ENCODE measurements at regions not wholly inside any gene's neighbourhood (a gene's known extent, or its start where the extent isn't known, plus 50 kb on each side); places are given as distances from the start of the nearest gene placed in this dataset.

DNA sequence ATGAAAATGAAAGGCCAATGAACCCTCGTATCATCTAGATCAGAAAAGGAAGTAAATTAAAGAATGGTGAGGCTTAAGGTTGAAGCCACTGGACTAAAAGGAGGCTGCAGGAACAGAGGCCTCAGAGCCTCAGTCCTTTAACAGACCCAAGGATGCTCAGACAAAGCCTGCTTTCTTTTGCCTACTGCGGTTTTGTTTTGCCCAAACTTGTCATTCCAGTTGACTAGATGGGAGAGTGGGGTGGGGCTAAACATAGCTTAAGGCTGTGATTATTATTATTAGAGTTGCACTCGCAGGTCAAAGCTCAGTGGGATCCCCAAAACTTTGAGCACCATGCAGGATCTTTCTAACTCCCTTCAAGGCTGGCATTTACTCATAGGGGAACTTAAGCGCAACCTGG lies 163.9 kb downstream of the RBM46 start:
- H3K4me3 ChIP-seq, result no peak overlapping the region
- WGBS, 2 donors, result 82 to 90% methylated on average over 4 of the region's 4 CpGs
- no peaks in the 10 kb centered on the region for H3K27me3 ChIP-seq
- no peak for DNase-seq
- no peaks in the 10 kb centered on the region for H3K4me1 ChIP-seq
- intact Hi-C loops (cut with DNase I; ENCODE audit: low total_unique reads), result no loop called here
- H3K27ac ChIP-seq, result no peak overlapping the region
- no peak for TF ChIP-seq POLR2A (IDR thresholded peaks at IDR 0.05)
- TF ChIP-seq, protein P1, sequence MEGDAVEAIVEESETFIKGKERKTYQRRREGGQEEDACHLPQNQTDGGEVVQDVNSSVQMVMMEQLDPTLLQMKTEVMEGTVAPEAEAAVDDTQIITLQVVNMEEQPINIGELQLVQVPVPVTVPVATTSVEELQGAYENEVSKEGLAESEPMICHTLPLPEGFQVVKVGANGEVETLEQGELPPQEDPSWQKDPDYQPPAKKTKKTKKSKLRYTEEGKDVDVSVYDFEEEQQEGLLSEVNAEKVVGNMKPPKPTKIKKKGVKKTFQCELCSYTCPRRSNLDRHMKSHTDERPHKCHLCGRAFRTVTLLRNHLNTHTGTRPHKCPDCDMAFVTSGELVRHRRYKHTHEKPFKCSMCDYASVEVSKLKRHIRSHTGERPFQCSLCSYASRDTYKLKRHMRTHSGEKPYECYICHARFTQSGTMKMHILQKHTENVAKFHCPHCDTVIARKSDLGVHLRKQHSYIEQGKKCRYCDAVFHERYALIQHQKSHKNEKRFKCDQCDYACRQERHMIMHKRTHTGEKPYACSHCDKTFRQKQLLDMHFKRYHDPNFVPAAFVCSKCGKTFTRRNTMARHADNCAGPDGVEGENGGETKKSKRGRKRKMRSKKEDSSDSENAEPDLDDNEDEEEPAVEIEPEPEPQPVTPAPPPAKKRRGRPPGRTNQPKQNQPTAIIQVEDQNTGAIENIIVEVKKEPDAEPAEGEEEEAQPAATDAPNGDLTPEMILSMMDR (IDR thresholded peaks at IDR 0.05), result no peak
- no peaks in the 10 kb centered on the region for H3K9me3 ChIP-seq
- no peaks in the 10 kb centered on the region for H3K36me3 ChIP-seq (ENCODE audit: low read depth, missing control alignments)

GRCh38 chr4:154946113-154946512 lies 165.0 kb downstream of the RBM46 start:
- no peak for DNase-seq
- Histone ChIP-seq H3K4me3 (no peak overlapping the region), H3K4me1 (no peaks in the 10 kb centered on the region), H3K27ac (no peak overlapping the region), H3K36me3 (ENCODE audit: low read depth, missing control alignments) (no peaks in the 10 kb centered on the region), H3K9me3 (no peaks in the 10 kb centered on the region), H3K27me3 (no peaks in the 10 kb centered on the region)
- TF ChIP-seq, protein P1 (IDR thresholded peaks at IDR 0.05), result no peak
- no peak for TF ChIP-seq POLR2A (IDR thresholded peaks at IDR 0.05)
- 75 to 83% methylated on average over 2 of the region's 2 CpGs for WGBS, 2 donors
- intact Hi-C loops (cut with DNase I; ENCODE audit: low total_unique reads), result no loop called here

DNA sequence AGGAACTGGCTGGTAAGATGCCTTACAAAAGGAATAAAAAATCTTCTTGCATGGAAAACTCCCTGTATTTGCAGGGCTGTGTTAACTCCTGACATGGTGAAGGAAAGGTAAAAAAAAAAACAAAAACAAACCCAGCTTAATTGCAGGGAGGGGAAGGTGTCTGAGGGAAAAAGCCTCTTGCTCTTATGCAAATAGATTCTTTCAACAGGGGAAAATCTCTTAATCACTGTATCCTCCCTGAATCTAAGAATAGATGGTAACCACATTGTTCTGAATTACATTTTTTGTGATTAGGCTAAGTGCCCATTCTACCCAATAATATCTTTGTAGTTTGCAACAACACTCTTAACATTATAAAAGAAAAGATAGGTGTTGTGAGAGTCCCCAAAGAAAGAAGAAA lies 172.6 kb downstream of the RBM46 start:
- Histone ChIP-seq H3K27me3 (no peaks in the 10 kb centered on the region), H3K27ac (no peak overlapping the region), H3K4me3 (no peak overlapping the region), H3K4me1 (peaks cover 4% of the 10 kb centered on the region), H3K9me3 (no peaks in the 10 kb centered on the region), H3K36me3 (ENCODE audit: low read depth, missing control alignments) (no peaks in the 10 kb centered on the region)
- intact Hi-C loops (cut with DNase I; ENCODE audit: low total_unique reads), result no loop called here
- no peak for DNase-seq
- no peak for TF ChIP-seq POLR2A (IDR thresholded peaks at IDR 0.05)
- TF ChIP-seq, protein P1 (IDR thresholded peaks at IDR 0.05), result no peak

DNA sequence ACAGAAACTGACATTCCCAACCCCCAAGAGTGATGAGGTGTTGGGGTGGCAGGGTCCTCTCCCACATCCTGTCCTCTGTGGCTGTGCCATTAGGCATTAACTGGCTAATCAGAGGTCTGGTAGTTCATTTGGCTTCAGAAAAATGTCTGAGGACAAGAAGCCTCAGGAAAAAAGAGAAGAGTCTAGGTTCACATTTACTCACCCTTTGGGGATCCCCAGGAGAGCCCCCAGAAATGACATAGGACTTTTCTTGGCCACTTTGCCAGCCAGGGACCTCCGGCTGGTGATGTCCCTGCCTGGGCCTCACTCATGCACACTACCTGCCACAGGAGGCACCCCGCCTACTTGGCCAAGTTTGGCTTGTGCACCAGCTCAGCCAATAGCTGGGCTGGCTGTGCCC lies 173.0 kb downstream of the RBM46 start:
- TF ChIP-seq, protein P1 (IDR thresholded peaks at IDR 0.05), result no peak
- TF ChIP-seq POLR2A (IDR thresholded peaks at IDR 0.05), result no peak
- Histone ChIP-seq H3K9me3 (no peaks in the 10 kb centered on the region), H3K4me1 (peaks cover 9% of the 10 kb centered on the region), H3K27ac (no peak overlapping the region), H3K27me3 (no peaks in the 10 kb centered on the region), H3K36me3 (ENCODE audit: low read depth, missing control alignments) (no peaks in the 10 kb centered on the region), H3K4me3 (no peak overlapping the region)
- WGBS, 2 donors, result 88 to 96% methylated on average over 2 of the region's 2 CpGs
- intact Hi-C loops (cut with DNase I; ENCODE audit: low total_unique reads), result no loop called here
- no peak for DNase-seq

DNA sequence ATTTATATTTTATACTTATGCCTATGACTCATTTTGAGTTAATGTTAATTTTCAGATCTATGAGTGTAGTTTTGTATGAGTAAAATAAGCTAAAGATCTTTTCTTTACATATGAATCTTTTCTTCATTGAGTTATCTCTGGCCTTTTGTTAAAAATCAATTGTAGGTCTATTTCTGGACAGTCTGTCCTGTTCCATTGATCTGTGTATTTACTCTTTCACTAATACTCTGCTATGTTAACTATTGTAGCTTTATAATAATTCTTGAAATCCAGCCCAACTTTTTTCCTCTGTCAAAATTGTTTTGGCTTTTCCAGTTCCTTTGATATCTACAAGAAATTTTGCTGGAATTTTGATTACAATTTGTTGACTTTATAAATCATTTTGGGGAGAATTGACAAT lies 177.0 kb downstream of the RBM46 start:
- no peak overlapping the region for H3K4me3 ChIP-seq
- H3K9me3 ChIP-seq, result no peaks in the 10 kb centered on the region
- no peaks in the 10 kb centered on the region for H3K36me3 ChIP-seq (ENCODE audit: low read depth, missing control alignments)
- no peaks in the 10 kb centered on the region for H3K27me3 ChIP-seq
- TF ChIP-seq, protein P1 (IDR thresholded peaks at IDR 0.05), result no peak
- no peak for TF ChIP-seq POLR2A (IDR thresholded peaks at IDR 0.05)
- peak overlapping the region in 1 of 2 donors; percentile 21 for H3K27ac ChIP-seq
- DNase-seq, result no peak
- intact Hi-C loops (cut with DNase I; ENCODE audit: low total_unique reads), result no loop called here
- peaks cover 29% of the 10 kb centered on the region for H3K4me1 ChIP-seq
